AG04450 (cell line): ENCODE measurements at regions not wholly inside any gene's neighbourhood (a gene's known extent, or its start where the extent isn't known, plus 50 kb on each side); places are given as distances from the start of the nearest gene placed in this dataset.

Experiments used
- CTCF ChIA-PET: fragments of 300-600, 350-600 bp; formaldehyde crosslinking; extraction: SDS; loops from one replicate; lab custom pipeline; 2022; ENCODE audit warnings: antibody characterized with exemption, inconsistent platforms; lab: Charles Lee
- POLR2A ChIA-PET: fragments of 350-600 bp; formaldehyde crosslinking; extraction: SDS; loops from one replicate; lab custom pipeline; 2021; ENCODE audit warnings: antibody characterized with exemption, inconsistent platforms; lab: Yijun Ruan, JAX
- DNase-seq: peaks from one replicate; pipeline ENCODE4 v3.0.0-alpha.2; 2011; ENCODE audit warnings: low read depth, low spot score
- H3K27ac ChIP-seq: one replicate; pipeline ENCODE4 v1.5.1; 2012; ENCODE audit warnings: low read depth, low read length, control low read depth
- H3K27me3 ChIP-seq: one replicate; pipeline ENCODE4 v1.6.0; 2012; ENCODE audit warnings: low read length; ENCODE audit not compliant: control insufficient read depth, insufficient read depth
- H3K4me3 ChIP-seq: 2 replicates; pipeline ENCODE4 v1.5.1; 2011; ENCODE audit warnings: mild to moderate bottlenecking, low read depth, low read length, control low read depth
- H3K9me3 ChIP-seq: 2 replicates; pipeline ENCODE4 v1.5.1; 2012; ENCODE audit warnings: low read length; ENCODE audit not compliant: control insufficient read depth, insufficient read depth
- CTCF ChIP-seq: IDR thresholded peaks from 2 replicates; pipeline ENCODE4 v1.5.1; 2011; ENCODE audit warnings: low read depth, low read length, control low read depth, inconsistent platforms

GRCh38 chr1:106603616-106604015 is 452.9 kb upstream of the PRMT6 start:
- no peak overlapping the region for H3K27ac ChIP-seq
- CTCF ChIA-PET: no interaction called here

GRCh38 chr1:106608841-106609240 is 447.6 kb upstream of the PRMT6 start:
- H3K27me3 ChIP-seq: no peaks in the 10 kb centered on the region
- TF ChIP-seq CTCF: no peak
- CTCF ChIA-PET: interaction anchor here (0.6 kb wide), 1 partner anchor 72 kb away, joined by 5 read pairs; no protein-coding TSS in a partner anchor
- no peaks in the 10 kb centered on the region for H3K9me3 ChIP-seq
- POLR2A ChIA-PET: no interaction called here
- DNase-seq: no peak
- H3K27ac ChIP-seq: no peak overlapping the region
- H3K4me3 ChIP-seq: no peak overlapping the region

More at GRCh38 chr1:106603616-106604015, 452.9 kb upstream of the PRMT6 start:
- H3K27me3 ChIP-seq: no peaks in the 10 kb centered on the region
- TF ChIP-seq CTCF: no peak
- POLR2A ChIA-PET: no interaction called here
- no peak for DNase-seq
- no peak overlapping the region for H3K4me3 ChIP-seq
- no peaks in the 10 kb centered on the region for H3K9me3 ChIP-seq

- CTCF ChIA-PET: no interaction called here
These were observed 443.4 kb upstream of the PRMT6 start for GRCh38 chr1:106613068-106613467.

GRCh38 chr1:106613861-106614260 is 442.6 kb upstream of the PRMT6 start:
- ChIA-PET POLR2A (no interaction called here), CTCF (no interaction called here)
- no peak for TF ChIP-seq CTCF
- DNase-seq: no peak
- Histone ChIP-seq H3K27ac (no peak overlapping the region), H3K4me3 (no peak overlapping the region), H3K27me3 (no peaks in the 10 kb centered on the region), H3K9me3 (no peaks in the 10 kb centered on the region; the same call in 1 of the 2 replicates)

More at GRCh38 chr1:106613068-106613467, 443.4 kb upstream of the PRMT6 start:
- no peaks in the 10 kb centered on the region for H3K9me3 ChIP-seq
- no peak for DNase-seq
- no peak overlapping the region for H3K4me3 ChIP-seq
- no peak for TF ChIP-seq CTCF
- H3K27me3 ChIP-seq: no peaks in the 10 kb centered on the region
- H3K27ac ChIP-seq: no peak overlapping the region
- POLR2A ChIA-PET: no interaction called here

- TF ChIP-seq CTCF: no peak
- CTCF ChIA-PET: no interaction called here
- no peaks in the 10 kb centered on the region for H3K27me3 ChIP-seq
- POLR2A ChIA-PET: no interaction called here
- no peak for DNase-seq
- H3K9me3 ChIP-seq: peaks cover 16% of the 10 kb centered on the region
- no peak overlapping the region for H3K4me3 ChIP-seq
- H3K27ac ChIP-seq: no peak overlapping the region
These were observed 441.0 kb upstream of the PRMT6 start for GRCh38 chr1:106615473-106615872.
